ENCODE measurements at regions not wholly inside any gene's neighbourhood (a gene's known extent, or its start where the extent isn't known, plus 50 kb on each side); places are given as distances from the start of the nearest gene placed in this dataset.

DNA sequence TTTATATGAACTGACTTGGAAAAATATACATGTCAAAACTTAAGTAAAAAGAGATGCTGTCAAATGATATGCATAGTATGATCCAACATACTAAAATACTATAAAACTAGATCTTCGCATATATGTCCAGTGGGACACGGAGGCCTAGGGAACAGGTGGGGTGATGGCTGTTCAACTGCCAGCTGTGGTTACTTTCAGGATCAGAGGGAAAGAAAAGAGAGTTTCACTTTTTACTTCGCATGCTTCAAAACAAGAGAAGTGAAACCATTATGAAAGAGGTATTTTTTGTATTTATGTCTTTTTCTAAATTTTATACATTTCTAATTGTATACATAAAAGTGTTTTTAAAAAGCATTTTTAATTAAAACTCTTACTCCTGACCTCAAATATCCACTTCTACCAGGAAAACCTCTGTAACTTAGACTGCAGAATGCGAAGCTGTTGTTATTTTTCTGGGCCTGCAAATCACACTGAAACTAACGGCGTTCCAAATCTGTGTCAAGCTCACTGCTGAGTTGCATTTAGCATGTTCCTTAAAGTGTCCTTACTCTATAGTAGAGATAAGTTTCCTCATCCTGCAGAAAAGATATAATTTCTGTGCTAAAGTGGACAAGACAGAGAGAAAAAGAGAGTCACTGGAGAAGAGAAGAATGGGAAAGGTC is 97.8 kb upstream of the SLC35G4 start:
- Histone ChIP-seq H3K79me2 (ENCODE audit: low read length) (no peaks in the 10 kb centered on the region), H3K36me3 (replicated peaks; ENCODE audit: low read depth, low read length) (no peaks in the 10 kb centered on the region), H4K20me1 (ENCODE audit: insufficient read depth, low read length) (no peaks in the 10 kb centered on the region), H3K4me1 (ENCODE audit: low read length) (peaks cover 17% of the 10 kb centered on the region), H3K9me3 (ENCODE audit: insufficient read depth, low read length) (no peaks in the 10 kb centered on the region), H2AFZ (ENCODE audit: low read depth, low read length) (no peak overlapping the region), H3K4me2 (ENCODE audit: low read length) (peak overlapping the region; percentile 73), H3K27me3 (ENCODE audit: low read depth, low read length) (no peaks in the 10 kb centered on the region), H3K27ac (ENCODE audit: low read length) (peak overlapping the region; percentile 25; the same call in 1 of the 2 replicates), H3K9ac (ENCODE audit: low read length) (no peak overlapping the region), H3K4me3 (ENCODE audit: low read length) (peak overlapping the region; percentile 55)
- TF ChIP-seq CTCF (IDR thresholded peaks at IDR 0.05; ENCODE audit: low read depth, low read length) (no peak), EZH2phosphoT487 (IDR thresholded peaks at IDR 0.05; ENCODE audit: low read depth) (no peak)

GRCh38 chr18:11506856-11507255 is 102.5 kb upstream of the SLC35G4 start:
- no peak for TF ChIP-seq CTCF (IDR thresholded peaks at IDR 0.05; ENCODE audit: low read depth, low read length)
- TF ChIP-seq EZH2phosphoT487 (IDR thresholded peaks at IDR 0.05; ENCODE audit: low read depth), result no peak

GRCh38 chr18:11505993-11506392 is 103.4 kb upstream of the SLC35G4 start:
- H3K27ac ChIP-seq (ENCODE audit: low read length), result no peak overlapping the region
- no peaks in the 10 kb centered on the region for H3K9me3 ChIP-seq (ENCODE audit: insufficient read depth, low read length)
- no peak overlapping the region for H3K4me2 ChIP-seq (ENCODE audit: low read length)
- H2AFZ ChIP-seq (ENCODE audit: low read depth, low read length), result no peak overlapping the region
- H3K27me3 ChIP-seq (ENCODE audit: low read depth, low read length), result peaks cover 11% of the 10 kb centered on the region
- H3K4me3 ChIP-seq (ENCODE audit: low read length), result no peak overlapping the region
- no peaks in the 10 kb centered on the region for H3K79me2 ChIP-seq (ENCODE audit: low read length)
- H3K4me1 ChIP-seq (ENCODE audit: low read length), result peaks cover 5% of the 10 kb centered on the region
- H3K9ac ChIP-seq (ENCODE audit: low read length), result no peak overlapping the region
- TF ChIP-seq CTCF (IDR thresholded peaks at IDR 0.05; ENCODE audit: low read depth, low read length) (no peak), EZH2phosphoT487 (IDR thresholded peaks at IDR 0.05; ENCODE audit: low read depth) (no peak)
- H3K36me3 ChIP-seq (replicated peaks; ENCODE audit: low read depth, low read length), result no peaks in the 10 kb centered on the region
- H4K20me1 ChIP-seq (ENCODE audit: insufficient read depth, low read length), result no peaks in the 10 kb centered on the region

More at GRCh38 chr18:11506856-11507255, 102.5 kb upstream of the SLC35G4 start:
- Histone ChIP-seq H3K9me3 (ENCODE audit: insufficient read depth, low read length) (no peaks in the 10 kb centered on the region), H4K20me1 (ENCODE audit: insufficient read depth, low read length) (no peaks in the 10 kb centered on the region), H2AFZ (ENCODE audit: low read depth, low read length) (no peak overlapping the region), H3K79me2 (ENCODE audit: low read length) (no peaks in the 10 kb centered on the region), H3K27me3 (ENCODE audit: low read depth, low read length) (peaks cover 11% of the 10 kb centered on the region), H3K9ac (ENCODE audit: low read length) (no peak overlapping the region), H3K4me2 (ENCODE audit: low read length) (no peak overlapping the region), H3K27ac (ENCODE audit: low read length) (no peak overlapping the region), H3K36me3 (replicated peaks; ENCODE audit: low read depth, low read length) (no peaks in the 10 kb centered on the region), H3K4me1 (ENCODE audit: low read length) (peaks cover 14% of the 10 kb centered on the region), H3K4me3 (ENCODE audit: low read length) (no peak overlapping the region)

DNA sequence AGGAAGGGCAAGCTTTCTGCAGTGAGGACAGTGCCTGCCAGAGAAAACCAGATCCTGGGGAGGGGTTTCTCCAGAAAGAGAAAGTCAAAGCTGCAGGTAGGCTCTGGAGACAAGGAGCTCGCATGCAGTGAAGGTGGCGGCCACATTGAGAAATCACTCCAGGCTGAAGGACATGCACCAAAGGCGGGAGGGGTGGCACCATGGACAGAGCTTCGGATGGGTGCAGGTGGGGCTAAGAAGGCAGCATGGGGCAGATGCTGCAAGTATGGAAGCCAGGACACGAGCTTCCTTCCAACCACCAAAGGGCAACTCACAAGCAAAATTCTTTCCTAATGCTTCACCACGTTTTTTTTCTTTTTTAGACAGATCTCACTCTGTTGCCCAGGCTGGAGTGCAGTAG is 104.4 kb upstream of the SLC35G4 start:
- peaks cover 4% of the 10 kb centered on the region for H3K4me1 ChIP-seq (ENCODE audit: low read length)
- H3K27me3 ChIP-seq (ENCODE audit: low read depth, low read length), result peaks cover 11% of the 10 kb centered on the region
- no peak overlapping the region for H3K4me3 ChIP-seq (ENCODE audit: low read length)
- H3K9ac ChIP-seq (ENCODE audit: low read length), result no peak overlapping the region
- no peak overlapping the region for H2AFZ ChIP-seq (ENCODE audit: low read depth, low read length)
- H3K4me2 ChIP-seq (ENCODE audit: low read length), result no peak overlapping the region
- no peaks in the 10 kb centered on the region for H3K36me3 ChIP-seq (replicated peaks; ENCODE audit: low read depth, low read length)
- TF ChIP-seq CTCF (IDR thresholded peaks at IDR 0.05; ENCODE audit: low read depth, low read length), result no peak
- no peak for TF ChIP-seq EZH2phosphoT487 (IDR thresholded peaks at IDR 0.05; ENCODE audit: low read depth)
- H4K20me1 ChIP-seq (ENCODE audit: insufficient read depth, low read length), result no peaks in the 10 kb centered on the region
- no peaks in the 10 kb centered on the region for H3K79me2 ChIP-seq (ENCODE audit: low read length)
- no peaks in the 10 kb centered on the region for H3K9me3 ChIP-seq (ENCODE audit: insufficient read depth, low read length)
- H3K27ac ChIP-seq (ENCODE audit: low read length), result no peak overlapping the region

All from OCI-LY3 (cell line).